ENCODE measurements at regions not wholly inside any gene's neighbourhood (a gene's known extent, or its start where the extent isn't known, plus 50 kb on each side); places are given as distances from the start of the nearest gene placed in this dataset.
"Not testable (repeated sequence)": the region's sequence is repeated elsewhere in the genome, so short reads cannot be mapped to it uniquely, and the experiment has no call there.

DNA sequence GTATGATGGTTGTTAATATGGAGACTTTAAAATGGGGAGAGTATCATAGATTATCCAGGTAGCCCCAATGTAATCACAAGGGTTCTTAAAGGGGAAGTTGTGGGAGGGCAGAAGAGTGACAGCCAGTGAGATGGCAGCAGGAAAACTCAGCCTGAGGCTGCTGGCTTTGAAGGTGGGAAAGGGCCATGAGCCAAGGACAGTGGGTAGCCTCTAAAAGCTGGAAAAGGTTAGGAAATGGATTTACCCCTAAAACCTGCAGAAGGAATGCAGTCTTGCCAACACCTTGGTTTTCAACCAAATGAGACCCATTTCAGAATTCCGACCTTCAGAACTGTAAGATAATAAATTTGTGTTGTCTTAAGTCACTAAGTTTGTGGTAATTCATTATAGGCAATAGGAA lies 68.8 kb upstream of the BLTP1 start:
- H3K4me1 ChIP-seq (ENCODE audit: insufficient read depth, low read length), result no peaks in the 10 kb centered on the region
- Mint-ChIP-seq H3K27ac (peak overlapping the region in 1 of 7 donors; percentile 1), H3K4me3 (no peak overlapping the region), H3K36me3 (no peaks in the 10 kb centered on the region), H3K4me1 (no peaks in the 10 kb centered on the region), H3K9me3 (peaks cover 0 to 2% (median 0%) of the 10 kb centered on the region in 8 donors), H3K27me3 (no peaks in the 10 kb centered on the region)
- H3K36me3 ChIP-seq (ENCODE audit: insufficient read depth, low read length), result no peaks in the 10 kb centered on the region
- intact Hi-C loops (cut with micrococcal nuclease), result no loop called here
- DNase-seq, result no peak
- H3K27me3 ChIP-seq (ENCODE audit: insufficient read depth, low read length), result no peaks in the 10 kb centered on the region
- ChIA-PET CTCF (ENCODE audit: partially characterized antibody) (no interaction called here), POLR2A (ENCODE audit: partially characterized antibody) (no interaction called here)
- H3K4me3 ChIP-seq (ENCODE audit: low read length in 2 of 2), result no peak overlapping the region
- no peaks in the 10 kb centered on the region for H3K9me3 ChIP-seq (ENCODE audit: control insufficient read depth in 1 of 2, low read length in 2 of 2)
- H3K27ac ChIP-seq (ENCODE audit: low read depth, low read length), result no peak overlapping the region

DNA sequence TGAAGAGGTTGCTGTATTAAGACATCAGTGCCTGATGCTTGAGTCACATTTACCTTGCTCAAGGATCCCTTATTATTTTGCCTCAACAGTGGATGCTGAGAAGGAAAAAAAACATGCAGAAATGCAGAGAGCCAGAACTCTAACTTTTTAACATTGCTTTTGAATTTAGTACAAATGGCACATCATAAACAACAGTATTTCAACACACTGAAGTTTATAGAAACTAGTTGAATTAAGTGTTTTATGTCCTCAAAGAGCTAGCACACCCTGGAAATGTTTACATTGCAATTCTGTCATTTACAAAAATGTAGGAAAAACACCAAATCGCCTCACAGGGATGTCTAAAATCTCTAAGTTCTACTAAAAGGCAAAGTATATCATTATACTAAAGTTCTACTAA lies 69.5 kb upstream of the BLTP1 start:
- no peak overlapping the region for H3K27ac ChIP-seq (ENCODE audit: low read depth, low read length)
- no peak overlapping the region for H3K4me3 Mint-ChIP-seq
- H3K36me3 ChIP-seq (ENCODE audit: insufficient read depth, low read length), result no peaks in the 10 kb centered on the region
- CTCF ChIA-PET (ENCODE audit: partially characterized antibody), result no interaction called here
- no peaks in the 10 kb centered on the region for H3K9me3 ChIP-seq (ENCODE audit: control insufficient read depth in 1 of 2, low read length in 2 of 2)
- no peak overlapping the region for H3K4me3 ChIP-seq (ENCODE audit: low read length in 2 of 2)
- H3K36me3 Mint-ChIP-seq, result no peaks in the 10 kb centered on the region
- POLR2A ChIA-PET (ENCODE audit: partially characterized antibody), result no interaction called here
- H3K9me3 Mint-ChIP-seq, result peaks cover 0 to 2% (median 0%) of the 10 kb centered on the region in 8 donors
- no peaks in the 10 kb centered on the region for H3K4me1 Mint-ChIP-seq
- H3K27ac Mint-ChIP-seq, result no peak overlapping the region
- no peaks in the 10 kb centered on the region for H3K27me3 ChIP-seq (ENCODE audit: insufficient read depth, low read length)
- intact Hi-C loops (cut with micrococcal nuclease), result no loop called here
- no peak for DNase-seq
- no peaks in the 10 kb centered on the region for H3K27me3 Mint-ChIP-seq
- no peaks in the 10 kb centered on the region for H3K4me1 ChIP-seq (ENCODE audit: insufficient read depth, low read length)

- H3K9me3 Mint-ChIP-seq; H3K36me3 ChIP-seq (ENCODE audit: insufficient read depth, low read length); POLR2A ChIA-PET (ENCODE audit: partially characterized antibody); H3K27ac ChIP-seq (ENCODE audit: low read depth, low read length); H3K4me1 ChIP-seq (ENCODE audit: insufficient read depth, low read length); intact Hi-C loops (cut with micrococcal nuclease); H3K4me3 Mint-ChIP-seq; H3K27me3 ChIP-seq (ENCODE audit: insufficient read depth, low read length); H3K9me3 ChIP-seq (ENCODE audit: control insufficient read depth in 1 of 2, low read length in 2 of 2); CTCF ChIA-PET (ENCODE audit: partially characterized antibody); H3K4me1 Mint-ChIP-seq; H3K27me3 Mint-ChIP-seq; H3K27ac Mint-ChIP-seq; H3K4me3 ChIP-seq (ENCODE audit: low read length in 2 of 2); H3K36me3 Mint-ChIP-seq; DNase-seq: not testable (repeated sequence)
Measured at GRCh38 chr4:122077653-122078052, 74.5 kb upstream of the BLTP1 start.

DNA sequence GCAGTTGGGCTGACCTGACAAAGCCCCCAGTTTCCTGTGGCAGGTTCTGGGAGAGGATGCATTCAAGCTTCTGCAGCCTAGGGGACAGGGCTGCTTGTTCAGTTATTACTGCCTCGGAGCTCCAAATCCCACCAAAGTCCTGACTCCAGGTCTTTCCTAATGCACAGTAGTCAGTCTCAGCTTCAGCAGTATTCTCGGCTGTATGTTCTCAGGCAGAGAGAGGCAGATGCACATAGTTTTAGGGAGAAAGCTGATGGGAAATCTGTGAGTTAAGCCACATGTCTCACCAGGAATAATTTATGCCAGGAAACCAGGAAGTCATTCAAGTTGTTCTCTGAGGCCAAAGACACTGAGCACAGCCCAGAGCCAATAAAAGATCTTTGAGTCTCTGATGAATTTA lies 75.3 kb upstream of the BLTP1 start:
- H3K27ac Mint-ChIP-seq; CTCF ChIA-PET (ENCODE audit: partially characterized antibody); intact Hi-C loops (cut with micrococcal nuclease): not testable (repeated sequence)

GRCh38 chr4:122073615-122074014 lies 78.5 kb upstream of the BLTP1 start:
- peaks cover 0 to 1% (median 0%) of the 10 kb centered on the region in 4 donors for H3K4me1 Mint-ChIP-seq
- Histone ChIP-seq H3K27me3 (ENCODE audit: insufficient read depth, low read length) (no peaks in the 10 kb centered on the region), H3K4me3 (ENCODE audit: low read length in 2 of 2) (no peak overlapping the region), H3K36me3 (ENCODE audit: insufficient read depth, low read length) (no peaks in the 10 kb centered on the region), H3K27ac (ENCODE audit: low read depth, low read length) (no peak overlapping the region), H3K4me1 (ENCODE audit: insufficient read depth, low read length) (no peaks in the 10 kb centered on the region), H3K9me3 (ENCODE audit: control insufficient read depth in 1 of 2, low read length in 2 of 2) (no peaks in the 10 kb centered on the region)
- ChIA-PET CTCF (ENCODE audit: partially characterized antibody) (no interaction called here), POLR2A (ENCODE audit: partially characterized antibody) (no interaction called here)
- H3K4me3 Mint-ChIP-seq, result no peak overlapping the region
- peaks cover 3% of the 10 kb centered on the region in 2 donors for H3K27me3 Mint-ChIP-seq
- H3K9me3 Mint-ChIP-seq, result no peaks in the 10 kb centered on the region
- no peak overlapping the region for H3K27ac Mint-ChIP-seq
- H3K36me3 Mint-ChIP-seq, result no peaks in the 10 kb centered on the region
- no peak for DNase-seq
- intact Hi-C loops (cut with micrococcal nuclease), result no loop called here

More for the DNA sequence above, 75.3 kb upstream of the BLTP1 start:
- H3K9me3 ChIP-seq (ENCODE audit: control insufficient read depth in 1 of 2, low read length in 2 of 2); H3K36me3 Mint-ChIP-seq; H3K4me1 ChIP-seq (ENCODE audit: insufficient read depth, low read length); DNase-seq; H3K4me3 ChIP-seq (ENCODE audit: low read length in 2 of 2); H3K27ac ChIP-seq (ENCODE audit: low read depth, low read length); POLR2A ChIA-PET (ENCODE audit: partially characterized antibody); H3K27me3 ChIP-seq (ENCODE audit: insufficient read depth, low read length); H3K9me3 Mint-ChIP-seq; H3K36me3 ChIP-seq (ENCODE audit: insufficient read depth, low read length); H3K4me3 Mint-ChIP-seq; H3K4me1 Mint-ChIP-seq; H3K27me3 Mint-ChIP-seq: not testable (repeated sequence)

DNA sequence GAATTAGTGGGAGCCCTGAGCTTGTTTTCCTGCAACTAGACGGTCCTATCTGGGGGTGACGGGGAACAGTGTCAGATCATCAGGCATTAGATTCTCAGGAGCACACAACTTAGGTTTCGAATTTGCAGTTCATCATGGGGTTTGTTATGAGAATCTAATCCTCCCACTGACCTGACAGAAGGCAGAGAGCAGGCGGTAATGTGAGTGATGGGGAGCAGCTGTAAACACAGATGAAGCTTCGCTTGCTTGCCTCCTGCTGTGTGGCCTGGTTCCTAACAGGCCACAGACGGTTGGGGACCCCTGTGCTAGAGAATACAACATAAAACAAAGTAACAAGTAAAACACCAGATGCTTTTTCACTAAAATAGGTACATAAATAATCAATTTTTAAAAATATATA lies 86.2 kb upstream of the BLTP1 start:
- H3K9me3 Mint-ChIP-seq, result no peaks in the 10 kb centered on the region
- no peak overlapping the region for H3K27ac Mint-ChIP-seq
- DNase-seq, result no peak
- Histone ChIP-seq H3K4me3 (ENCODE audit: low read length in 2 of 2) (no peak overlapping the region), H3K9me3 (ENCODE audit: control insufficient read depth in 1 of 2, low read length in 2 of 2) (no peaks in the 10 kb centered on the region), H3K27ac (ENCODE audit: low read depth, low read length) (no peak overlapping the region), H3K27me3 (ENCODE audit: insufficient read depth, low read length) (no peaks in the 10 kb centered on the region), H3K4me1 (ENCODE audit: insufficient read depth, low read length) (no peaks in the 10 kb centered on the region), H3K36me3 (ENCODE audit: insufficient read depth, low read length) (no peaks in the 10 kb centered on the region)
- H3K4me1 Mint-ChIP-seq, result no peaks in the 10 kb centered on the region
- intact Hi-C loops (cut with micrococcal nuclease), result no loop called here
- ChIA-PET CTCF (ENCODE audit: partially characterized antibody) (interaction anchor here (1.5 kb wide), 1 partner anchor 28 kb away, joined by 3 read pairs; no protein-coding TSS in a partner anchor), POLR2A (ENCODE audit: partially characterized antibody) (interaction anchor here (0.6 kb wide), 1 partner anchor 215 kb away, joined by 3 read pairs; no protein-coding TSS in a partner anchor)
- no peaks in the 10 kb centered on the region for H3K27me3 Mint-ChIP-seq
- no peak overlapping the region for H3K4me3 Mint-ChIP-seq
- H3K36me3 Mint-ChIP-seq, result no peaks in the 10 kb centered on the region

DNA sequence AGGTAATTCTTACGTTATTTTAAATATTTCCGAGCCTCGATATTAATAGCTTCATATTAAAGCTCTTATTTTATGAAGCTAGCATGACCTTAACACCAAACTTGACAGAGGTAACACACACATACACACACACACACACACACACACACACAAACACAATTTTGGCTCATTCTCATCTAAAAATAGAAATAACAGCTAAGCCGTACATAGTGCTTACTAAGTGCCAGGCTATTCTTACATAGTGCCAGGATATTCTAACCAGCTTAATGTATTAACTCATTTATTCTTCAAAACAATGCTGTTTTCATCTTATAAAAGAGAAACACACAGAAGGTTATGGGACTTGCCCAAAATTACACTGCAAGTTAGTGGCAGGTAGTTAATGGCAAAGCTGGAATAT lies 87.0 kb upstream of the BLTP1 start:
- H3K27ac ChIP-seq (ENCODE audit: low read depth, low read length), result no peak overlapping the region
- ChIA-PET CTCF (ENCODE audit: partially characterized antibody) (interaction anchor here (1.5 kb wide), 1 partner anchor 29 kb away, joined by 3 read pairs; no protein-coding TSS in a partner anchor), POLR2A (ENCODE audit: partially characterized antibody) (no interaction called here)
- H3K36me3 ChIP-seq (ENCODE audit: insufficient read depth, low read length), result no peaks in the 10 kb centered on the region
- no peaks in the 10 kb centered on the region for H3K27me3 ChIP-seq (ENCODE audit: insufficient read depth, low read length)
- H3K27ac Mint-ChIP-seq, result no peak overlapping the region
- DNase-seq, result no peak
- no peaks in the 10 kb centered on the region for H3K9me3 Mint-ChIP-seq
- no peaks in the 10 kb centered on the region for H3K9me3 ChIP-seq (ENCODE audit: control insufficient read depth in 1 of 2, low read length in 2 of 2)
- no peaks in the 10 kb centered on the region for H3K27me3 Mint-ChIP-seq
- H3K4me3 ChIP-seq (ENCODE audit: low read length in 2 of 2), result no peak overlapping the region
- no peaks in the 10 kb centered on the region for H3K4me1 ChIP-seq (ENCODE audit: insufficient read depth, low read length)
- no peaks in the 10 kb centered on the region for H3K36me3 Mint-ChIP-seq
- intact Hi-C loops (cut with micrococcal nuclease), result no loop called here
- H3K4me1 Mint-ChIP-seq, result no peaks in the 10 kb centered on the region
- no peak overlapping the region for H3K4me3 Mint-ChIP-seq

DNA sequence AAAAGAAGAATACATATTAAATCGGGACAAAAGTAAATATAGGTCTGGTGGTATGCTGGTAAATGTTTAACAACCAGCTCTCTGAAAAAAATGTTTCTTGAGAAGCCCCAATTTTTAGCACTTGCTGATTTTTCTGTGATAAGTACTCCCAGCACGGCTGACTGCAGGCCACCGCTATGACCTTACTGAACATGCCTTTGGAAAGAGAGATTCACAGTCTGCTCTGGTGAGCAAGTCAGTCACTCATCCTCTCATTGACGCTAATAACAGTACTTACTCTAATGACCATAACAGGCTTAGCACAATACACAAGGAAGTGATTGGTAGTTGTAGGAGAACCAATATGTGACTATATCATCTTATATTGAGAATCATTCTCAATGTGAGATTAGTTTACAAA lies 98.9 kb upstream of the BLTP1 start:
- H3K36me3 ChIP-seq (ENCODE audit: insufficient read depth, low read length), result no peaks in the 10 kb centered on the region
- H3K4me1 ChIP-seq (ENCODE audit: insufficient read depth, low read length), result no peaks in the 10 kb centered on the region
- no peaks in the 10 kb centered on the region for H3K27me3 ChIP-seq (ENCODE audit: insufficient read depth, low read length)
- ChIA-PET POLR2A (ENCODE audit: partially characterized antibody) (no interaction called here), CTCF (ENCODE audit: partially characterized antibody) (no interaction called here)
- no peak overlapping the region for H3K4me3 Mint-ChIP-seq
- no peak overlapping the region for H3K27ac ChIP-seq (ENCODE audit: low read depth, low read length)
- intact Hi-C loops (cut with micrococcal nuclease), result no loop called here
- H3K9me3 ChIP-seq (ENCODE audit: control insufficient read depth in 1 of 2, low read length in 2 of 2), result no peaks in the 10 kb centered on the region
- no peaks in the 10 kb centered on the region for H3K36me3 Mint-ChIP-seq
- peaks cover 0 to 2% of the 10 kb centered on the region in 2 donors for H3K27me3 Mint-ChIP-seq
- no peak overlapping the region for H3K4me3 ChIP-seq (ENCODE audit: low read length in 2 of 2)
- H3K9me3 Mint-ChIP-seq, result no peaks in the 10 kb centered on the region
- DNase-seq, result no peak
- no peaks in the 10 kb centered on the region for H3K4me1 Mint-ChIP-seq
- no peak overlapping the region for H3K27ac Mint-ChIP-seq
